ENCODE measurements at regions not wholly inside any gene's neighbourhood (a gene's known extent, or its start where the extent isn't known, plus 50 kb on each side); places are given as distances from the start of the nearest gene placed in this dataset.

GRCh38 chr5:31062902-31063580 is 130.4 kb upstream of the CDH6 start:
- DNase-seq: no peak
- Histone ChIP-seq H3K4me2 (no peak overlapping the region), H2AFZ (ENCODE audit: low read depth) (no peak overlapping the region), H3K79me2 (ENCODE audit: insufficient read depth) (no peaks in the 10 kb centered on the region), H4K20me1 (ENCODE audit: insufficient read depth) (no peaks in the 10 kb centered on the region), H3K4me1 (ENCODE audit: control insufficient read depth in 1 of 2, insufficient read depth in 2 of 2, low read depth in 1 of 2, low read length in 1 of 2) (no peaks in the 10 kb centered on the region), H3K4me3 (ENCODE audit: low read depth in 2 of 2, low read length in 1 of 2) (no peak overlapping the region), H3K27me3 (ENCODE audit: insufficient read depth) (no peaks in the 10 kb centered on the region), H3K27ac (ENCODE audit: low read depth in 2 of 2, low read length in 1 of 2) (no peak overlapping the region), H3K9ac (no peak overlapping the region), H3F3A (replicated peaks; ENCODE audit: insufficient read depth) (no peaks in the 10 kb centered on the region), H3K36me3 (replicated peaks in 1 of 2; ENCODE audit: control insufficient read depth in 1 of 2, insufficient read depth in 2 of 2, low read length in 1 of 2) (no peaks in the 10 kb centered on the region), H3K9me2 (no peaks in the 10 kb centered on the region), H3K9me3 (no peaks in the 10 kb centered on the region)
- no peak for TF ChIP-seq MXI1 (IDR thresholded peaks at IDR 0.05; ENCODE audit: low read depth, low read length)
- POLR2A ChIA-PET: no interaction called here
- CTCF ChIA-PET: no interaction called here
- 13% methylated on average over 3 of the region's 3 CpGs for WGBS (ENCODE audit: low lambda C conversion rate)

DNA sequence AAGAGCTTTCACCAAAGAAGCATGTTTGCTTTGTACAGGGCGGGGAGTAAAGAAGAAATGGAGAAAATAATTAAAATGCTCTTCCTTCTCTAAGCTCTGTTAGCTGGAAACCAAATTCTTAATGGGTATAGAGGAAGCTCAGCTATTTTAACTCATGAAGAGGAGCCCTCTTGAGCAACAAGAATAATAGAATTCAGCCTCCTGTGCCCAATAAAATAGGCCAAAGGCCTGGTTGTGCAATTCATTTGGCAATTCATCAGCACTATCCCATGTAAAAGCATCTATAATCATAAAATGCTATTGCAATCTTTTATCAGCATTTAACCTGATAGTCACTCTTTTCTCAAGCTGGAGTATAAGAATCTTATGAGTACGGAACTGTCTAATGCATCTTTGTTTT is 133.6 kb upstream of the CDH6 start:
- Histone ChIP-seq H3K27me3 (ENCODE audit: insufficient read depth) (no peaks in the 10 kb centered on the region), H3K4me1 (ENCODE audit: control insufficient read depth in 1 of 2, insufficient read depth in 2 of 2, low read depth in 1 of 2, low read length in 1 of 2) (no peaks in the 10 kb centered on the region), H3K36me3 (replicated peaks in 1 of 2; ENCODE audit: control insufficient read depth in 1 of 2, insufficient read depth in 2 of 2, low read length in 1 of 2) (no peaks in the 10 kb centered on the region), H3K27ac (ENCODE audit: low read depth in 2 of 2, low read length in 1 of 2) (no peak overlapping the region), H3K4me2 (no peak overlapping the region), H3K9me2 (no peaks in the 10 kb centered on the region), H3F3A (replicated peaks; ENCODE audit: insufficient read depth) (no peaks in the 10 kb centered on the region), H2AFZ (ENCODE audit: low read depth) (no peak overlapping the region), H3K79me2 (ENCODE audit: insufficient read depth) (no peaks in the 10 kb centered on the region), H3K4me3 (ENCODE audit: low read depth in 2 of 2, low read length in 1 of 2) (no peak overlapping the region), H4K20me1 (ENCODE audit: insufficient read depth) (no peaks in the 10 kb centered on the region), H3K9me3 (no peaks in the 10 kb centered on the region), H3K9ac (no peak overlapping the region)
- CTCF ChIA-PET: no interaction called here
- TF ChIP-seq MXI1 (IDR thresholded peaks at IDR 0.05; ENCODE audit: low read depth, low read length): no peak
- TF ChIP-seq FOXJ3 (CRISPR knock-in tag; IDR thresholded peaks at IDR 0.05): no peak
- no peak for TF ChIP-seq CHD2 (IDR thresholded peaks at IDR 0.05; ENCODE audit: low read length, partially characterized antibody)
- no peak for TF ChIP-seq ELF1 (IDR thresholded peaks at IDR 0.05)
- TF ChIP-seq EP300 (IDR thresholded peaks at IDR 0.05; ENCODE audit: borderline replicate concordance in 1 of 2, low read depth in 1 of 2, low read length in 1 of 2): no peak
- TF ChIP-seq NFIC (IDR thresholded peaks at IDR 0.05; ENCODE audit: borderline replicate concordance): no peak
- POLR2A ChIA-PET: no interaction called here
- 0% methylated on average over 2 of the region's 2 CpGs for WGBS (ENCODE audit: low lambda C conversion rate)
- DNase-seq: no peak

- CTCF ChIA-PET: no interaction called here
- no peak for TF ChIP-seq PBX3 (IDR thresholded peaks at IDR 0.05)
- no peak for TF ChIP-seq USF1 (IDR thresholded peaks at IDR 0.05; ENCODE audit: borderline replicate concordance, low read depth)
- no peak for TF ChIP-seq SIN3A (IDR thresholded peaks at IDR 0.05; ENCODE audit: borderline replicate concordance, low read depth, low read length)
- no peak for TF ChIP-seq NRF1 (IDR thresholded peaks at IDR 0.05; ENCODE audit: low read depth, low read length)
- no peak for TF ChIP-seq MXI1 (IDR thresholded peaks at IDR 0.05; ENCODE audit: low read depth, low read length)
- TF ChIP-seq RFX5 (IDR thresholded peaks at IDR 0.05; ENCODE audit: low read length): no peak
- no peak for TF ChIP-seq FOXJ3 (CRISPR knock-in tag; IDR thresholded peaks at IDR 0.05)
- TF ChIP-seq, protein P1, sequence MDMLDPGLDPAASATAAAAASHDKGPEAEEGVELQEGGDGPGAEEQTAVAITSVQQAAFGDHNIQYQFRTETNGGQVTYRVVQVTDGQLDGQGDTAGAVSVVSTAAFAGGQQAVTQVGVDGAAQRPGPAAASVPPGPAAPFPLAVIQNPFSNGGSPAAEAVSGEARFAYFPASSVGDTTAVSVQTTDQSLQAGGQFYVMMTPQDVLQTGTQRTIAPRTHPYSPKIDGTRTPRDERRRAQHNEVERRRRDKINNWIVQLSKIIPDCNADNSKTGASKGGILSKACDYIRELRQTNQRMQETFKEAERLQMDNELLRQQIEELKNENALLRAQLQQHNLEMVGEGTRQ (IDR thresholded peaks at IDR 0.05; ENCODE audit: borderline replicate concordance, low read depth, low read length): no peak
- TF ChIP-seq POLR2AphosphoS5 (IDR thresholded peaks at IDR 0.05; ENCODE audit: low read depth, low read length): no peak
- TF ChIP-seq EP300 (IDR thresholded peaks at IDR 0.05; ENCODE audit: borderline replicate concordance in 1 of 2, low read depth in 1 of 2, low read length in 1 of 2): no peak
- TF ChIP-seq JUND (IDR thresholded peaks at IDR 0.05): no peak
- no peak for TF ChIP-seq TEAD4 (IDR thresholded peaks at IDR 0.05; ENCODE audit: borderline replicate concordance, insufficient read depth)
- TF ChIP-seq FOXM1 (IDR thresholded peaks at IDR 0.05; ENCODE audit: low read depth): no peak
Measured at GRCh38 chr5:31054453-31054852, 139.0 kb upstream of the CDH6 start.

More at GRCh38 chr5:31054453-31054852, 139.0 kb upstream of the CDH6 start:
- Histone ChIP-seq H3K79me2 (ENCODE audit: insufficient read depth) (no peaks in the 10 kb centered on the region), H3K4me3 (ENCODE audit: low read depth in 2 of 2, low read length in 1 of 2) (no peak overlapping the region), H3K27ac (ENCODE audit: low read depth in 2 of 2, low read length in 1 of 2) (no peak overlapping the region), H3K9ac (no peak overlapping the region), H3K9me3 (no peaks in the 10 kb centered on the region), H3K27me3 (ENCODE audit: insufficient read depth) (no peaks in the 10 kb centered on the region), H3K4me2 (no peak overlapping the region), H2AFZ (ENCODE audit: low read depth) (no peak overlapping the region), H3K4me1 (ENCODE audit: control insufficient read depth in 1 of 2, insufficient read depth in 2 of 2, low read depth in 1 of 2, low read length in 1 of 2) (no peaks in the 10 kb centered on the region; a peak in 1 of 4 replicates), H3F3A (replicated peaks; ENCODE audit: insufficient read depth) (no peaks in the 10 kb centered on the region), H3K9me2 (no peaks in the 10 kb centered on the region), H3K36me3 (replicated peaks in 1 of 2; ENCODE audit: control insufficient read depth in 1 of 2, insufficient read depth in 2 of 2, low read length in 1 of 2) (no peaks in the 10 kb centered on the region), H4K20me1 (ENCODE audit: insufficient read depth) (no peaks in the 10 kb centered on the region)
- 42% methylated on average over 4 of the region's 4 CpGs for WGBS (ENCODE audit: low lambda C conversion rate)
- no peak for DNase-seq
- POLR2A ChIA-PET: no interaction called here

Measured in SK-N-SH (cell line).